Nephron progenitor cell (in vitro differentiated cells): ENCODE measurements at regions not wholly inside any gene's neighbourhood (a gene's known extent, or its start where the extent isn't known, plus 50 kb on each side); places are given as distances from the start of the nearest gene placed in this dataset.

Experiments
- DNase-seq: peaks from one replicate; pipeline ENCODE4 v3.0.0; 2021
- H3K27ac Mint-ChIP-seq: 2 replicates; pipeline ENCODE4 v1.8.0; 2021; ENCODE audit warnings: mild to moderate bottlenecking, moderate library complexity, mixed read lengths
- H3K27me3 Mint-ChIP-seq: 2 replicates; pipeline ENCODE4 v1.8.0; 2021; ENCODE audit warnings: mild to moderate bottlenecking, low read depth, mixed read lengths; ENCODE audit not compliant: poor library complexity
- H3K36me3 Mint-ChIP-seq: 2 replicates; pipeline ENCODE4 v1.8.0; 2021; ENCODE audit warnings: low read depth, mixed read lengths
- H3K4me1 Mint-ChIP-seq: 2 replicates; pipeline ENCODE4 v1.8.0; 2021; ENCODE audit warnings: mixed read lengths
- H3K4me3 Mint-ChIP-seq: 2 replicates; pipeline ENCODE4 v1.8.0; 2021; ENCODE audit warnings: mild to moderate bottlenecking, moderate library complexity, mixed read lengths
- H3K9me3 Mint-ChIP-seq: 2 replicates; pipeline ENCODE4 v1.8.0; 2021; ENCODE audit warnings: mild to moderate bottlenecking, moderate library complexity, mixed read lengths
- TF ChIP-seq, protein P1 (sequence below): fragments of 200-600 bp; sonication (generic); IDR thresholded peaks from 2 replicates; pipeline ENCODE4 v1.5.0; 2021; ENCODE audit warnings: antibody characterized with exemption

DNA sequence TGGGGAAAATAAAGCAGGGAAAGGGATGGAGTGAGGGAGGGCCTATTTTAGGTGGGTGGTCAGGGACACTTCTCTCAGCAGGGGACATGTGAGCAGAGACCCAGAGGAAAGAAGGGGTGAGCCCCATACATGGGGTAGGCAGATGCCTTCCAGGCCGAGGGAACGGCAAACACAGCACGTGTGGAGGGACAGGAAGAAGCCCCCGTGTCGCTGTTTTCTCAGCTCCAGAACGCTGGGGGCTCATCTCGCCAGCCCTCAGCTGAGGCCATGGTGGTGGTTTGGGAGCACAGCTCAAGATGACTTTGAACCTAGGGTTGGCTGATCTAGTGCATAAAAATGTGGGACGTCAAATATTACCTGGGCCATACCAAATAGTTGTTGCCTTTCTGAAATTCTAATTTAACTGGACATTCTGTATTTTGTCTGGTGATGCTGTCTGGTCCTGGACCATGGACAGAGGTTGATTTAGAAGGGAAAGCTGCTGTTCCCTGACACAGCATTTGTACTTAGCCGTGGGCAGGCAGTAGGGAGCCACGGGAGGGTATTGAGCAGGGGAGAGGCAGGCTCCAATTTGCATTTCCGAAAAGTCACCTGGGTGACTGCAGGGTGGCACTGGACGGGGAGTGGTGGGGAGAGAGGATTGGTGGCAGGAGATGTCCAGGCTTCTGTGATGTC is 53.1 kb upstream of the RUNX3 start:
- no peaks in the 10 kb centered on the region for H3K36me3 Mint-ChIP-seq
- peaks cover 17% of the 10 kb centered on the region for H3K27me3 Mint-ChIP-seq
- no peak overlapping the region for H3K4me3 Mint-ChIP-seq
- peaks cover 3% of the 10 kb centered on the region for H3K9me3 Mint-ChIP-seq
- no peak overlapping the region for H3K27ac Mint-ChIP-seq
- H3K4me1 Mint-ChIP-seq = peaks cover 12% of the 10 kb centered on the region
- DNase-seq = no peak
- TF ChIP-seq, protein P1, sequence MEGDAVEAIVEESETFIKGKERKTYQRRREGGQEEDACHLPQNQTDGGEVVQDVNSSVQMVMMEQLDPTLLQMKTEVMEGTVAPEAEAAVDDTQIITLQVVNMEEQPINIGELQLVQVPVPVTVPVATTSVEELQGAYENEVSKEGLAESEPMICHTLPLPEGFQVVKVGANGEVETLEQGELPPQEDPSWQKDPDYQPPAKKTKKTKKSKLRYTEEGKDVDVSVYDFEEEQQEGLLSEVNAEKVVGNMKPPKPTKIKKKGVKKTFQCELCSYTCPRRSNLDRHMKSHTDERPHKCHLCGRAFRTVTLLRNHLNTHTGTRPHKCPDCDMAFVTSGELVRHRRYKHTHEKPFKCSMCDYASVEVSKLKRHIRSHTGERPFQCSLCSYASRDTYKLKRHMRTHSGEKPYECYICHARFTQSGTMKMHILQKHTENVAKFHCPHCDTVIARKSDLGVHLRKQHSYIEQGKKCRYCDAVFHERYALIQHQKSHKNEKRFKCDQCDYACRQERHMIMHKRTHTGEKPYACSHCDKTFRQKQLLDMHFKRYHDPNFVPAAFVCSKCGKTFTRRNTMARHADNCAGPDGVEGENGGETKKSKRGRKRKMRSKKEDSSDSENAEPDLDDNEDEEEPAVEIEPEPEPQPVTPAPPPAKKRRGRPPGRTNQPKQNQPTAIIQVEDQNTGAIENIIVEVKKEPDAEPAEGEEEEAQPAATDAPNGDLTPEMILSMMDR = no peak

DNA sequence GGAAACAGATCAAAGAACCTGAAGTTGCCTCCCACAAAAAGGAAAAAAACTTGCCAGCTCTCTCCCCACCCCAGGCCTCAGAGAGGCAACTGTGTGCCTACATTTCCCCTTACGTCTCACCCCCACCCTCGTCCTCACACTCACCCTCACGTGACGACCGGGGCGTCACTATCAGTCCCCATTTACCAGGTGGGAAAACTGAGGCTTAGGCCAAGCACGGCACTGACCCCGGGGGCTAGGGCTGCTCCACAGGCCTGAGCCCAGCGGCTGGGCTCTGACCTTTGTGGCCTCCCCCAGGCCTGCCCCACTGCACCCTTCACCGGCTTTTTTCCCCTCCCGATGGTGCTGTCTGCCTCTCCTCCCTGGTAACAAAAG is 51.5 kb upstream of the RUNX3 start:
- H3K9me3 Mint-ChIP-seq = peaks cover 13% of the 10 kb centered on the region
- H3K4me3 Mint-ChIP-seq = no peak overlapping the region
- DNase-seq = no peak
- TF ChIP-seq, protein P1 = no peak
- H3K4me1 Mint-ChIP-seq = peaks cover 7% of the 10 kb centered on the region
- peaks cover 4% of the 10 kb centered on the region for H3K36me3 Mint-ChIP-seq
- no peak overlapping the region for H3K27ac Mint-ChIP-seq
- H3K27me3 Mint-ChIP-seq = peaks cover 18% of the 10 kb centered on the region

DNA sequence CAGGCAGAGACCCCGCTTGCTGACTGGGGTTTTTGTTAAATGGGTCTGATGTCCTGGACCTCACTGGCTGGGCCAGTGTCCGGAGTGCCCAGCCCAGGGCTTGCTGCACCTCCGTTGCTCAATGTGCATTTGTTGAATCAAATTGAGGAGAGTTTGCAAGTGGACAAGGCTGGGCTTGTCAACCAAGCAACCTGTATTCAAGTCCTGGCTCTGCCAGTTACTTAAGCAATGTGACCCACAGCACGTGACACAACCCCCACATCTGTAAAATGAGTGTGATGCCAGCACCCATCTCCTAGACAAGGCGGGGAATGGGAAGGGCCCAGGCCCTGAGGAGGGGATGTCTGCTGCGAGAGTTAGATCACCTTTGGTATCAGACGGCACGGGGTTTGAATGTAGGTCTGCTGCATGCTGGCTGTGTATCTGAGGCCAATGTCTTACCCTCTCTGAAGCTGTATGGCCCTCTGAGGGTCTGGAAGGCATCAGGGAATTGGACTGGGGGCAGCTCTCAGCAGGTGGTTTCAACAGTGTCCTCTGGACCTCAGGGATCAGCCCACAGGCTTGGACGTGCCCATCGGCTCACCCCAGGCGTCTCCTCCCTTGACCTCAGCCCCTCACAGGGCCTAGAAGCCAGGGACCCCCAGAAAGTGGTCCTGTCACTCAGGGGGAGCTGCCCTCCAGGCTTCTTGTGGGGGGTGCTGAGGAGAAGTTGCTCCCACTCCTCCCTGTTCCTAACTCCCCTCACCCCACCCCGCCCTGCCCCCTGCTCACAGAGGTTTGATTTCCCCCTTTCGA is 51.0 kb upstream of the RUNX3 start:
- no peak for DNase-seq
- Mint-ChIP-seq H3K9me3 (peaks cover 19% of the 10 kb centered on the region), H3K27me3 (peaks cover 17% of the 10 kb centered on the region), H3K4me1 (peaks cover 4% of the 10 kb centered on the region), H3K27ac (no peak overlapping the region), H3K36me3 (peaks cover 5% of the 10 kb centered on the region), H3K4me3 (no peak overlapping the region)
- TF ChIP-seq, protein P1 = no peak
